Vagina (tissue), 2 donors: ENCODE measurements at regions not wholly inside any gene's neighbourhood (a gene's known extent, or its start where the extent isn't known, plus 50 kb on each side); places are given as distances from the start of the nearest gene placed in this dataset.

ENCODE experiments used
- CTCF ChIP-seq, 3 experiments: fragments of 450-650 bp in 2 of 3; fragments of 200-600 bp in 1 of 3; sonication (generic) in 1 of 3; IDR thresholded peaks; one replicate each; pipeline ENCODE4 v1.5.1; 2017 to 2019; ENCODE audit warnings: antibody characterized with exemption in 3 of 3, mild to moderate bottlenecking in 2 of 3, moderate library complexity in 2 of 3
- POLR2A ChIP-seq, 2 donors: fragments of 450-650 bp; IDR thresholded peaks; one replicate each; pipeline ENCODE4 v1.6.1; 2017; ENCODE audit warnings: antibody characterized with exemption in 2 of 2, mild to moderate bottlenecking in 2 of 2, moderate library complexity in 2 of 2
- POLR2AphosphoS5 ChIP-seq, 2 donors: sonication (generic); formaldehyde crosslinking; IDR thresholded peaks; one replicate each; pipeline ENCODE4 v1.9.0; 2017; ENCODE audit warnings: antibody characterized with exemption in 2 of 2, mild to moderate bottlenecking in 2 of 2, low read depth in 1 of 2; ENCODE audit not compliant: insufficient read depth in 1 of 2

GRCh38 chr6:138680085-138680484 is 93.5 kb upstream of the CCDC28A start:
- TF ChIP-seq POLR2AphosphoS5 (IDR thresholded peaks at IDR 0.05; ENCODE audit: insufficient read depth in 1 of 2, low read depth in 1 of 2), result no peak
- TF ChIP-seq CTCF (IDR thresholded peaks at IDR 0.05), result no peak
- TF ChIP-seq POLR2A (IDR thresholded peaks at IDR 0.05), result no peak
